HG03095 (cell line): ENCODE measurements at regions not wholly inside any gene's neighbourhood (a gene's known extent, or its start where the extent isn't known, plus 50 kb on each side); places are given as distances from the start of the nearest gene placed in this dataset.
"Not testable (repeated sequence)": the region's sequence is repeated elsewhere in the genome, so short reads cannot be mapped to it uniquely, and the experiment has no call there.

Source experiments
- ATAC-seq: cut with Tn5 transposase; IDR thresholded peaks from one replicate; pipeline ENCODE4 v1.9.1; 2021; ENCODE audit warnings: moderate library complexity; ENCODE audit not compliant: unreplicated experiment

DNA sequence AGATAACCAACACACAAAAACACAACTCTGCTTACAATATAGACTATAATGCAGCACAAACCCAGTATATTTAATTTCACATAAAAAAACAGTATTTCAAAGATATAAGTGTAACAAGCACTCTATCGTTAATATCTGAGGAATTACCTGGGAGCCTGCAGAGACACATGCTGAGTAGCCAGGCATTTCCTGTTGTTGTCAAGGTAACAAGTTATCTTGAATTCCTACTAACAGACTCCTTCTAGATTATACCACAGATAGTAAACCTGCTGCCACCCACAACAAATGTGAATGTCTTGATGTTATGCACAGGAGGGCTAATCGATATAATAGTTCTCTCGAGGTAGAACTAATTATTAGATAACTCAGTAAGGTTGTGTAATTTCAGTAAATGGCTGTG lies 826.0 kb upstream of the PRR20A start:
- no peak for ATAC-seq

GRCh38 chr13:56317841-56318240 lies 822.9 kb upstream of the PRR20A start:
- no peak for ATAC-seq

DNA sequence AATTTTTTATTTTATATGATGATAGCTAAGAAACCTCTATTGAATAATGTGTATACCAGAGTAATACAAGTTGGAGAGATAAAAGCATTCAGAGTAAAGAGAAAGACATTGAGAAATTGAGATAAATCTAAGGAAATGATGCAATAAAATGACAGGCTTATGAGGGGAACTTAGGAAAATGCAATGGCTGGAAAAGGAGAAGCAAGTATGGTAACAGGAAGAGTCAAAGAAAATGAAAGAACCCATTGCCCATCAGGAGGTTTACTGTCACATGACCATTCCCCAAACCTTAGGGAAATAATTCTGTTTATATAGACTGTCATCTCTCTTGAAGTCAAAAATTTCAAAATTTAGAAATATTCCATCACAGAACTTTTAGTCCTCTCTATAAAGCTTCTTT lies 808.0 kb upstream of the PRR20A start:
- no peak for ATAC-seq

DNA sequence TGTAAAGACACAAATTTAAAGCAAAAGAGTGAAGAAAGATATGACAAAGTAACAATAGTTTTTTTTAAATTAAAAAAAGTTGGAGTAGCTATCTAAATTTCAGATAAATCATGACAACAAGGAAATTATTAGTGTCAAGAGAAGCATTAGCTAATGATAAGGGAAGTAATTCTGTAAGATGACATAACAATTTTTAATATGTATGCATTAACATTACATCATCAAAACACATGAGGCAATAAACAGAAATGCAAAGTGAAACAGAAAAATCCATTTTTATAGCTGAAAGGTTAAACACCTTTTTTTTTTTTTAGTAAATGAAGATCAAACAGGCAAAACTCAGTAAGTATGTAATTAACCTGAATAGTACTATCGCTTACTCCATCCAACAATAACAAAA lies 804.9 kb upstream of the PRR20A start:
- no peak for ATAC-seq

DNA sequence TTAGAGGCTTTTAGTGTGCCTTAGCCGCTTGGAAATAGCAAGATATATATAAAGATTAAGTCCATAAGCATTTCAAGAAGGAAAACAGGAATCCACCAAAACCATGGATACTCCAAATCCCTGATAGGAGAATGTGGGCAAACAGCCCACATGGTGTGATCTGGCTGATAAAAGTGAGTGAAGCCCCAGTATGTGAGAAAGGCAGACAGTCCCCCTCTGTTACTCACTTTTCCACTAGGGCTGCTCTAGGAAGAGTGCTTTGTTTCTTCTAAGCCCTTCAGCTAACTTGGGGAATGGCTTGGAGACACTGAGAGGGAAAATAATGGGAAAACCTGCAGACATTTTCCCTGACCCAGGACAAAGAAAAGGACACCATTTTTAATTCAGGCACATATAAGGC lies 802.3 kb upstream of the PRR20A start:
- no peak for ATAC-seq

- ATAC-seq, result no peak
Observed at GRCh38 chr13:56347014-56347413, 793.7 kb upstream of the PRR20A start.

DNA sequence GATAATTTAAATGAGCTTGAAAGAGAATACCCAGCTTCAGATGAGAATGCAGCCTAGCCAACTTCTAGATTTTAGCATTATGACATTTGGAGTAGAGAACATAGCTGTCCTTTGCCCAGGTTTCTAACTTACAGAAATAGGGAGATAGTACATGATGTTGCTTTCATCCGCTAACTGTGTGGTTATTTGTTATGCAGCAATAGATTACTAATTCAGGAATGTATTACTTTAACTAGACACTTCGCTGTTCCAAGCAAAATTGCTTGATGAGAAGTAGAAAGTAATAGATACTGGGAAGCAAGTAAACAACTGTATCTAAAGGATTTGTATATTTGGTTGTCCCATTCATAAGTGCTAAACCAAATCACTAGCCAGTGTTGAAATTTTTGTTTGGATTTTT lies 790.9 kb upstream of the PRR20A start:
- no peak for ATAC-seq

GRCh38 chr13:56351041-56351440 lies 789.7 kb upstream of the PRR20A start:
- ATAC-seq, result no peak

GRCh38 chr13:56352361-56352760 lies 788.4 kb upstream of the PRR20A start:
- ATAC-seq, result no peak

DNA sequence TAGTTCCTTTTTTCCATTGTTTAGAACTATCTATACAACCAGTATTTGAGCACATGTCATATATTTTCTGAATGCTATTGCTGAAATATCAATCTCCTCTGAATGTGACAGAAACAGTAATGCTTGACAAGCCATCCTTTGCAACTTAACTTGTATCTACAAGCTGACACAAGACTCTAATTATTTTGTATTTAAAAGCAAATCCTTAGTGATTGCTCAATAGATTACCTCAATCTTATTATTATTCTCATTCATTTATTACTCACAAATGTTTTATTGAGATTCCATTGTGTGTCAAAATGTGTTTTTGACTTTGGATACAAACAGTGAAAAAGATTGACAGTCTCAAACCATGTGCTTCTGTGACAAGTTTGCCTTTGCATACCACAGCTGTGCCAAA lies 787.8 kb upstream of the PRR20A start:
- no peak for ATAC-seq

GRCh38 chr13:56356690-56357089 lies 784.0 kb upstream of the PRR20A start:
- ATAC-seq, result no peak

GRCh38 chr13:56378566-56378965 lies 762.2 kb upstream of the PRR20A start:
- ATAC-seq, result no peak

DNA sequence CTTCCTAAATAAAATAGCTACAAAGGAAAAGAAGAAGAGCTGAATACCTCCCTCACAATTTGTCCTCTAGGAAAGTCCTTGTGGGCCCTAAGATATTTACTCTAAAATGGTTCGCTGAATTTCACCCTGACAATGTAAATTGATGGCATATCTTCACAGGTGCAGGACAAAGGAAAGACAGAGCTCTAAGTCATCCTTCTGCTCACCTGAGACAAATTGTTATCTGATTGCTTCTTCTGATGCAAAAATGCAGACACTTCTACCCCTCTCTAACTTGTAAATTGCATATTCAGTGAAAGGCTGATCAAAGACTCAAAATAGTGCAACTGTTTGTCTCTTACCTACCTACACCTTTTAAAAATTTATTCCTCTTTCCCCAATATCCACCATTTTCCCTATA lies 747.2 kb upstream of the PRR20A start:
- ATAC-seq, result no peak

DNA sequence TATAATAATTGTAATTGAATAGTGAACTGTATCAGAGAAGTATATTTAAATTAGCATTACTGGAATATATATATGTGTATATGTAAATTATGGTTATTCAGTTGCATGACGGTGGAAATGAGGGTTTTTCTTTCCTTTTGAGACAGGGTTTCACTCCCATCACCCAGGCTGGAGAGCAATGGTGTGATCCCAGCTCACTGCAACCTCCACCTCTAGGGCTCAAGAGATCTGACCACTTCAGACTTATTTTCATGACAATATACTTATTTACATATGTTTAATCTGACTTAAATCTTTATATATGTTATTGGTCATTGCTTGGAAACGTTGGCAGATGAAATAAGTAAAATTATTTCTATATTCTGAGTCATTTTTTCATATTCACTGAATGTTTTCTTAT lies 744.4 kb upstream of the PRR20A start:
- ATAC-seq, result no peak

DNA sequence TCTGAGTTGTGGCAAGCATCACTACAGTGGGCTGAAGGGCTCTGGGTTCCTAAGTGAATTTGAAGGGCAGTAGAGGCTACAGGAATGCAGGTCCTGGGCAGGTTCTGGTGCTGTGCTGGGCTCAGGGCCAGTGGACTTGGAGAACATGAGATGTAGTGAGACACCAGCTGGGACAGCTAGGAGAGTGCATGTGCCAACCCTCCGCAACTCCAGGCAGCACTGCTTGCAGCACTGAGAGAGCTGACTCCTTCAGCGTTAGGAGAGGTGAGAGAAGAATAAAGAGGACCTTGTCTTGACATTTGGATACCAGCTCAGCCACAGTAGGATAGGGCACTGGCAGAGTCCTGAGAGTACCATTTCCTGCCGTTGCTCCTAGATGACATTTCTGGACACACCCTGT lies 739.9 kb upstream of the PRR20A start:
- ATAC-seq, result no peak

DNA sequence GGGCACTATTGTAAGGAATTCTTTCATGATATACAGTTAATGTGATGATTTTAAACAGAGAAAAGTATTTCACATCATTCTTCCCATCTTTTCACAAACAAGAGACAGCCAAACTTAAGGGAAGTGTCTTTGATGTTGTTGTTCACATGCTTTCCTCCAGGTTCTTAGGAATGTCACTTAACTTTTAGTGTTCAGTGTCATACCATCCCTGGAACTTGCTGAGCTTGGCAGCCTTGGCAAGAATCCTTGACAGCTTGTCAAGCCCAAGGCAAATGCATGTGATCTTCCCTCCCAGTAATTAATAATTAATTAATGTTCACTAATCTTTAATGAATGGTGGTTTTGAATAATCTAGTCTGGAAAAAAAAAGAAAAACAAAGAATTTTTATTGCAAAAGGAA lies 727.9 kb upstream of the PRR20A start:
- ATAC-seq, result no peak

- no peak for ATAC-seq
Observed at GRCh38 chr13:56424246-56424645, 716.5 kb upstream of the PRR20A start.

- ATAC-seq, result no peak
Observed at GRCh38 chr13:56457535-56458190, 683.1 kb upstream of the PRR20A start.

DNA sequence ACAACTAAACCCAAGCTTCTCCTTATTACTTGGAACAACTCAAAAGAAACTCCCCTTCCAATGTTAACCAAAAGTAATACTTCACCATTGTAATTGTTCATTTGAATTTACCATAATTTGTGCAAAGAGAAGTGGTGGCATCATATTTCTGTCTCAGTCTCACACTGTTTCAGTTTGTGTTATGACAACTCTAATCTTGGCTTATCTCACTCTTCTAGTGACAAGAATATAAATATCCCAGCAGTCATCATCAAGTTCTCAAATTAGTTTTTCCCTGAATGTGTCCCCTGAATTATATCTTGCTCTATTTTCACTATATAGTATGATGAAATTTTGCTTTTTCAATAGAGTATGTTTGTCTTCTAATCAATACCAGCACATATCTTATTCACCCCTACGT lies 681.4 kb upstream of the PRR20A start:
- ATAC-seq, result no peak

DNA sequence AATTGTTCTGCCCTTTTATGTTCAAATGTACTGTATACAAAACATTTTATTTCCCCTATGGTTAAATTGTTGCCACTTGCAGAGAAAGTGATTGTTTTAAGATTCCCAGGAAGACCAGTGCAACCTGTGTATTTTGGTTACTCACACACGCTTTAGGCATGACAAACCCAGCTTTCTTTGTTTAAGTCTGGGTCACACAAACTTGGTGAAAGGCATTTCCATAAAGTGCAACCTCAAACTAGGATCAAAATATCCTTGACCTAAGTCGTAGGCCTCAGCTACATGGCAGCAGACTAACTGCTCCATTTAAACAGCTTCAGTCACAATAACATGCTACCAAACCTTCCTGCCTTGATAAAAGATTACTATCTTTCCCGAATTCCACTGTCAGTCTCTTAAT lies 639.0 kb upstream of the PRR20A start:
- ATAC-seq, result no peak

- ATAC-seq, result no peak
Observed at GRCh38 chr13:56510836-56511235, 629.9 kb upstream of the PRR20A start.

GRCh38 chr13:56512336-56512735 lies 628.4 kb upstream of the PRR20A start:
- not testable (repeated sequence) for ATAC-seq

GRCh38 chr13:56515441-56515840 lies 625.3 kb upstream of the PRR20A start:
- ATAC-seq, result no peak
